DMS53 treated with DMSO at 0.1 percent for 48 hours (cell line): ENCODE measurements at regions not wholly inside any gene's neighbourhood (a gene's known extent, or its start where the extent isn't known, plus 50 kb on each side); places are given as distances from the start of the nearest gene placed in this dataset.
"Not testable (repeated sequence)": the region's sequence is repeated elsewhere in the genome, so short reads cannot be mapped to it uniquely, and the experiment has no call there.

Experiments
- DNase-seq: peaks from one replicate; lab custom pipeline; 2025; ENCODE audit not compliant: unreplicated experiment; lab: John Stamatoyannopoulos, UW

- not testable (repeated sequence) for DNase-seq
These were observed 1763.8 kb upstream of the TPTE start for GRCh38 chr21:8757399-8758093.

GRCh38 chr21:8758921-8759367 is 1762.4 kb upstream of the TPTE start:
- peak; percentile 71 for DNase-seq

GRCh38 chr21:8762241-8762640 is 1759.1 kb upstream of the TPTE start:
- not testable (repeated sequence) for DNase-seq

- not testable (repeated sequence) for DNase-seq
These were observed 1757.0 kb upstream of the TPTE start for GRCh38 chr21:8764416-8764815.

- DNase-seq = not testable (repeated sequence)
These were observed 1755.2 kb upstream of the TPTE start for GRCh38 chr21:8766142-8766541.

GRCh38 chr21:8772910-8773514 is 1748.4 kb upstream of the TPTE start:
- DNase-seq = not testable (repeated sequence)

GRCh38 chr21:8775591-8776215 is 1745.7 kb upstream of the TPTE start:
- DNase-seq = not testable (repeated sequence)

GRCh38 chr21:8777260-8777659 is 1744.1 kb upstream of the TPTE start:
- not testable (repeated sequence) for DNase-seq

- not testable (repeated sequence) for DNase-seq
These were observed 1742.9 kb upstream of the TPTE start for GRCh38 chr21:8778323-8779085.

- not testable (repeated sequence) for DNase-seq
These were observed 1708.5 kb upstream of the TPTE start for GRCh38 chr21:8812840-8813239.

- not testable (repeated sequence) for DNase-seq
These were observed 1687.1 kb upstream of the TPTE start for GRCh38 chr21:8834264-8834663.
